Ishikawa (cell line): ENCODE measurements at regions not wholly inside any gene's neighbourhood (a gene's known extent, or its start where the extent isn't known, plus 50 kb on each side); places are given as distances from the start of the nearest gene placed in this dataset.

ENCODE experiments used
- CEBPB ChIP-seq: IDR thresholded peaks from 2 replicates; pipeline ENCODE4 v1.6.1; 2012
- CREB1 ChIP-seq: IDR thresholded peaks from 2 replicates; pipeline ENCODE4 v1.6.1; 2012; ENCODE audit warnings: low read depth
- EGR1 ChIP-seq: IDR thresholded peaks from 2 replicates; pipeline ENCODE4 v1.6.1; 2012
- EP300 ChIP-seq: IDR thresholded peaks from 2 replicates; pipeline ENCODE4 v1.6.1; 2012; ENCODE audit warnings: borderline replicate concordance
- FOXM1 ChIP-seq: IDR thresholded peaks from 2 replicates; pipeline ENCODE4 v1.6.1; 2012; ENCODE audit warnings: low read depth, borderline replicate concordance
- MAX ChIP-seq: IDR thresholded peaks from 2 replicates; pipeline ENCODE4 v1.6.1; 2012
- NFIC ChIP-seq: IDR thresholded peaks from 2 replicates; pipeline ENCODE4 v1.6.1; 2012
- RAD21 ChIP-seq: IDR thresholded peaks from 2 replicates; pipeline ENCODE4 v1.6.1; 2012; ENCODE audit warnings: low read depth
- REST ChIP-seq: IDR thresholded peaks from 2 replicates; pipeline ENCODE4 v1.6.1; 2012; ENCODE audit warnings: low read depth, mild to moderate bottlenecking
- TAF1 ChIP-seq: IDR thresholded peaks from 2 replicates; pipeline ENCODE4 v1.6.1; 2012; ENCODE audit warnings: low read depth, mild to moderate bottlenecking
- TCF12 ChIP-seq: IDR thresholded peaks from 2 replicates; pipeline ENCODE4 v1.6.1; 2012; ENCODE audit warnings: low read depth
- TEAD4 ChIP-seq: IDR thresholded peaks from 2 replicates; pipeline ENCODE4 v1.6.1; 2012
- YY1 ChIP-seq: IDR thresholded peaks from 2 replicates; pipeline ENCODE4 v1.6.1; 2012; ENCODE audit warnings: low read depth
- ZBTB7A ChIP-seq: IDR thresholded peaks from 2 replicates; pipeline ENCODE4 v1.6.1; 2012; ENCODE audit warnings: low read depth
- TF ChIP-seq, protein P1 (sequence below): IDR thresholded peaks from 2 replicates; pipeline ENCODE4 v1.6.1; 2012

DNA sequence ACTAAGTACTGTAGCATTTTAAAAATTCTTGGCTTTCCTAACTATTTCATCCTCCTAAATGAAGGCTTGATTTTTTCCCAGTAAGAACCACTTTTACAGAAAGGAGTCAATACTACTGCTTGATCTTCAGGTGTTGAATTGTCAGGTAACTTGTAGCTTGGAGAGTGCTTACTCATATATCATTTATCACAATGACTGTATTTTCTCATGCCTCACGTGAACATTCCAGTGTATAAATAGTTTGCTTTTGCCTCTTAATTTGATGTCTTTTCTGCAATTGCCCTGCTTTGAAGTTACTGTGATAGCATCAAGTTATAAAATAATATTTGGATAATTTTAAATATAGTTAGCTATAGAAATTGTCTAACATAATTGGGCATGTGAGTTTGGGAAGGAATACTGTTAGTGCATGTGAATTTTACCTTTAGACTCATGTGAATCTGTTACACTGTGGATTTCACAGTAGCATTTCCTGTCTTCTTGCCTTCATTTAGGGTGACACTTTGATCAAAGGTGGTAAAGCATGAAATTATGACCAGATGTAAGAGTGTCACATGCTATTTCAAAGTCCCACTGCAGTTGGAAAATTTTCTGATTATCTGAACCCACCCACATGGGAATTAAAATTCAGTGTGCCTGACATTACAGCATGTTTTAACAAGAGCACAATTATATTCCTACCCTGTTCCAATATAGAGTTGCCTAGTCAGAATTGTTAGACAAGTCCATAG, 962.8 kb downstream of the DNAJB9 start:
- TF ChIP-seq CREB1: no peak
- TF ChIP-seq CEBPB: no peak
- TF ChIP-seq MAX: no peak
- TF ChIP-seq TEAD4: no peak
- no peak for TF ChIP-seq REST
- no peak for TF ChIP-seq ZBTB7A
- TF ChIP-seq YY1: no peak
- TF ChIP-seq FOXM1: no peak
- TF ChIP-seq EGR1: no peak
- TF ChIP-seq EP300: no peak
- TF ChIP-seq, protein P1, sequence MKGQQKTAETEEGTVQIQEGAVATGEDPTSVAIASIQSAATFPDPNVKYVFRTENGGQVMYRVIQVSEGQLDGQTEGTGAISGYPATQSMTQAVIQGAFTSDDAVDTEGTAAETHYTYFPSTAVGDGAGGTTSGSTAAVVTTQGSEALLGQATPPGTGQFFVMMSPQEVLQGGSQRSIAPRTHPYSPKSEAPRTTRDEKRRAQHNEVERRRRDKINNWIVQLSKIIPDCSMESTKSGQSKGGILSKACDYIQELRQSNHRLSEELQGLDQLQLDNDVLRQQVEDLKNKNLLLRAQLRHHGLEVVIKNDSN: no peak
- TF ChIP-seq NFIC: no peak
- no peak for TF ChIP-seq RAD21
- no peak for TF ChIP-seq TCF12
- TF ChIP-seq TAF1: no peak

GRCh38 chr7:109545686-109546085, 976.0 kb downstream of the DNAJB9 start:
- TF ChIP-seq REST: no peak
- no peak for TF ChIP-seq ZBTB7A
- TF ChIP-seq EGR1: no peak
- no peak for TF ChIP-seq NFIC
- no peak for TF ChIP-seq EP300
- no peak for TF ChIP-seq YY1
- no peak for TF ChIP-seq FOXM1
- no peak for TF ChIP-seq RAD21
- TF ChIP-seq TEAD4: no peak
- TF ChIP-seq CREB1: no peak
- TF ChIP-seq, protein P1: no peak
- TF ChIP-seq TCF12: no peak
- TF ChIP-seq TAF1: no peak
- no peak for TF ChIP-seq CEBPB
- no peak for TF ChIP-seq MAX

- TF ChIP-seq TCF12 (no peak), REST (no peak), CREB1 (no peak), EGR1 (no peak), FOXM1 (no peak), RAD21 (no peak), TAF1 (no peak), ZBTB7A (no peak), CEBPB (no peak), EP300 (no peak), TEAD4 (no peak), YY1 (no peak), NFIC (no peak), MAX (no peak)
- TF ChIP-seq, protein P1: no peak
Measured at GRCh38 chr7:109549471-109550193, 980.0 kb downstream of the DNAJB9 start.
